HG03103 (cell line): ENCODE measurements at regions not wholly inside any gene's neighbourhood (a gene's known extent, or its start where the extent isn't known, plus 50 kb on each side); places are given as distances from the start of the nearest gene placed in this dataset.
"Not testable (repeated sequence)": the region's sequence is repeated elsewhere in the genome, so short reads cannot be mapped to it uniquely, and the experiment has no call there.

ENCODE experiments used
- ATAC-seq: cut with Tn5 transposase; IDR thresholded peaks from one replicate; pipeline ENCODE4 v1.9.1; 2021; ENCODE audit warnings: low read depth; ENCODE audit not compliant: unreplicated experiment

- no peak for ATAC-seq
These were observed 433.1 kb downstream of the C12orf50 start for GRCh38 chr12:87596134-87596533.

- ATAC-seq = no peak
These were observed 443.2 kb downstream of the C12orf50 start for GRCh38 chr12:87585882-87586557.

GRCh38 chr12:87579091-87579490 is 450.1 kb downstream of the C12orf50 start:
- ATAC-seq = not testable (repeated sequence)

GRCh38 chr12:87575906-87576305 is 453.3 kb downstream of the C12orf50 start:
- no peak for ATAC-seq

- ATAC-seq = not testable (repeated sequence)
These were observed 462.3 kb downstream of the C12orf50 start for GRCh38 chr12:87566918-87567317.

- ATAC-seq = no peak
These were observed 472.2 kb downstream of the C12orf50 start for GRCh38 chr12:87556985-87557384.

- not testable (repeated sequence) for ATAC-seq
These were observed 498.0 kb downstream of the C12orf50 start for GRCh38 chr12:87531213-87531612.

- no peak for ATAC-seq
These were observed 499.8 kb downstream of the C12orf50 start for GRCh38 chr12:87529413-87529812.

GRCh38 chr12:87520968-87521367 is 508.2 kb downstream of the C12orf50 start:
- no peak for ATAC-seq

GRCh38 chr12:87518481-87518880 is 510.7 kb downstream of the C12orf50 start:
- ATAC-seq = no peak

GRCh38 chr12:87518036-87518435 is 511.2 kb downstream of the C12orf50 start:
- ATAC-seq = no peak

- no peak for ATAC-seq
These were observed 515.5 kb downstream of the C12orf50 start for GRCh38 chr12:87513536-87514280.

- no peak for ATAC-seq
These were observed 517.8 kb downstream of the C12orf50 start for GRCh38 chr12:87511371-87511770.

GRCh38 chr12:87509237-87509820 is 519.9 kb downstream of the C12orf50 start:
- no peak for ATAC-seq

- ATAC-seq = no peak
These were observed 537.6 kb downstream of the C12orf50 start for GRCh38 chr12:87491598-87491997.

- no peak for ATAC-seq
These were observed 538.1 kb downstream of the C12orf50 start for GRCh38 chr12:87491089-87491488.

GRCh38 chr12:87469295-87469694 is 559.9 kb downstream of the C12orf50 start:
- no peak for ATAC-seq

GRCh38 chr12:87467936-87468335 is 561.3 kb downstream of the C12orf50 start:
- no peak for ATAC-seq

GRCh38 chr12:87464565-87464964 is 564.6 kb downstream of the C12orf50 start:
- no peak for ATAC-seq

- ATAC-seq = no peak
These were observed 585.2 kb downstream of the C12orf50 start for GRCh38 chr12:87444039-87444438.

GRCh38 chr12:87441511-87441910 is 587.7 kb downstream of the C12orf50 start:
- ATAC-seq = no peak
